CD8-positive, alpha-beta memory T cell (primary cell): ENCODE measurements at regions not wholly inside any gene's neighbourhood (a gene's known extent, or its start where the extent isn't known, plus 50 kb on each side); places are given as distances from the start of the nearest gene placed in this dataset.

Experiments used
- CTCF ChIA-PET: fragments of 350-600 bp; sonication (Branson Sonifier 250); formaldehyde crosslinking; loops from one replicate; lab custom pipeline; 2021; ENCODE audit warnings: antibody characterized with exemption; lab: Charles Lee
- POLR2A ChIA-PET: fragments of 350-600 bp; sonication (Branson Sonifier 250); formaldehyde crosslinking; loops from one replicate; lab custom pipeline; 2021; ENCODE audit warnings: antibody characterized with exemption; lab: Charles Lee
- DNase-seq, 5 donors: peaks; one replicate each; pipeline versions ENCODE4 v3.0.0 to v3.0.0-alpha.2; 2020 to 2022; ENCODE audit warnings: mixed read lengths in 1 of 5
- H3K27ac ChIP-seq: one replicate; pipeline ENCODE4 v1.7.0; 2013; ENCODE audit warnings: low read depth, mild to moderate bottlenecking, low read length, moderate library complexity
- H3K27me3 ChIP-seq: 2 replicates; pipeline ENCODE4 v1.7.0; 2013; ENCODE audit warnings: low read length, mild to moderate bottlenecking; ENCODE audit not compliant: insufficient read depth, poor library complexity, severe bottlenecking
- H3K36me3 ChIP-seq: 2 replicates; pipeline ENCODE4 v1.7.0; 2013; ENCODE audit warnings: mild to moderate bottlenecking, low read length, moderate library complexity; ENCODE audit not compliant: insufficient read depth
- H3K4me1 ChIP-seq: 2 replicates; pipeline ENCODE4 v1.7.0; 2013; ENCODE audit warnings: mild to moderate bottlenecking, low read length, moderate library complexity; ENCODE audit not compliant: insufficient read depth
- H3K4me3 ChIP-seq: 2 replicates; pipeline ENCODE4 v1.7.0; 2013; ENCODE audit warnings: mild to moderate bottlenecking, low read length
- H3K9me3 ChIP-seq: 2 replicates; pipeline ENCODE4 v1.7.0; 2013; ENCODE audit warnings: mild to moderate bottlenecking, low read length
- H3K27ac Mint-ChIP-seq, 8 donors: one replicate each; pipeline ENCODE4 v1.8.0; 2020 to 2021; ENCODE audit warnings: mixed read lengths in 8 of 8, mild to moderate bottlenecking in 6 of 8, inconsistent platforms in 3 of 8, moderate library complexity in 3 of 8
- H3K27me3 Mint-ChIP-seq, 2 donors: one replicate each; pipeline ENCODE4 v1.8.0; 2020 to 2021; ENCODE audit warnings: mixed read lengths in 2 of 2, mild to moderate bottlenecking in 1 of 2, moderate library complexity in 1 of 2
- H3K36me3 Mint-ChIP-seq, 3 donors: one replicate each; pipeline ENCODE4 v1.8.0; 2020 to 2021; ENCODE audit warnings: mixed read lengths in 3 of 3, inconsistent platforms in 1 of 3, mild to moderate bottlenecking in 1 of 3
- H3K4me1 Mint-ChIP-seq, 3 donors: one replicate each; pipeline ENCODE4 v1.8.0; 2020 to 2021; ENCODE audit warnings: mixed read lengths in 3 of 3, inconsistent platforms in 1 of 3, mild to moderate bottlenecking in 1 of 3
- H3K4me3 Mint-ChIP-seq, 7 donors: one replicate each; pipeline ENCODE4 v1.8.0; 2020 to 2021; ENCODE audit warnings: mixed read lengths in 7 of 7, mild to moderate bottlenecking in 6 of 7, moderate library complexity in 4 of 7, inconsistent platforms in 2 of 7
- H3K9me3 Mint-ChIP-seq, 5 donors: one replicate each; pipeline ENCODE4 v1.8.0; 2020 to 2022; ENCODE audit warnings: mixed read lengths in 5 of 5, mild to moderate bottlenecking in 3 of 5, moderate library complexity in 2 of 5, inconsistent platforms in 1 of 5

GRCh38 chr2:17311771-17312511 is 206.3 kb downstream of the RAD51AP2 start:
- Mint-ChIP-seq H3K36me3 (no peaks in the 10 kb centered on the region), H3K9me3 (peaks cover 0 to 9% (median 0%) of the 10 kb centered on the region in 5 donors), H3K4me1 (no peaks in the 10 kb centered on the region), H3K27me3 (peaks cover 0 to 2% of the 10 kb centered on the region in 2 donors), H3K4me3 (no peak overlapping the region), H3K27ac (no peak overlapping the region)
- CTCF ChIA-PET: no interaction called here
- no peak for DNase-seq
- no peak overlapping the region for H3K4me3 ChIP-seq
- no peaks in the 10 kb centered on the region for H3K27me3 ChIP-seq
- no peaks in the 10 kb centered on the region for H3K4me1 ChIP-seq
- no peak overlapping the region for H3K27ac ChIP-seq
- no peaks in the 10 kb centered on the region for H3K36me3 ChIP-seq
- H3K9me3 ChIP-seq: no peaks in the 10 kb centered on the region
- POLR2A ChIA-PET: no interaction called here

- Histone ChIP-seq H3K9me3 (no peaks in the 10 kb centered on the region), H3K4me3 (no peak overlapping the region), H3K4me1 (no peaks in the 10 kb centered on the region), H3K27ac (no peak overlapping the region), H3K36me3 (no peaks in the 10 kb centered on the region), H3K27me3 (no peaks in the 10 kb centered on the region)
- Mint-ChIP-seq H3K27ac (no peak overlapping the region), H3K36me3 (no peaks in the 10 kb centered on the region), H3K27me3 (peaks cover 0 to 2% of the 10 kb centered on the region in 2 donors), H3K4me3 (no peak overlapping the region), H3K4me1 (no peaks in the 10 kb centered on the region), H3K9me3 (peaks cover 0 to 9% (median 0%) of the 10 kb centered on the region in 5 donors)
- no peak for DNase-seq
- CTCF ChIA-PET: no interaction called here
- POLR2A ChIA-PET: no interaction called here
Measured at GRCh38 chr2:17311106-17311619, 207.1 kb downstream of the RAD51AP2 start.

GRCh38 chr2:17309741-17310339 is 208.4 kb downstream of the RAD51AP2 start:
- ChIA-PET POLR2A (no interaction called here), CTCF (no interaction called here)
- H3K4me3 ChIP-seq: no peak overlapping the region
- H3K27me3 ChIP-seq: no peaks in the 10 kb centered on the region
- no peak for DNase-seq
- H3K9me3 ChIP-seq: no peaks in the 10 kb centered on the region
- Mint-ChIP-seq H3K27me3 (no peaks in the 10 kb centered on the region), H3K4me1 (no peaks in the 10 kb centered on the region), H3K27ac (no peak overlapping the region), H3K9me3 (peaks cover 0 to 7% (median 0%) of the 10 kb centered on the region in 5 donors), H3K4me3 (no peak overlapping the region), H3K36me3 (no peaks in the 10 kb centered on the region)
- H3K4me1 ChIP-seq: no peaks in the 10 kb centered on the region
- H3K36me3 ChIP-seq: no peaks in the 10 kb centered on the region
- H3K27ac ChIP-seq: no peak overlapping the region

GRCh38 chr2:17309181-17309580 is 209.1 kb downstream of the RAD51AP2 start:
- H3K36me3 Mint-ChIP-seq: no peaks in the 10 kb centered on the region
- POLR2A ChIA-PET: no interaction called here
- H3K9me3 Mint-ChIP-seq: peaks cover 0 to 10% (median 0%) of the 10 kb centered on the region in 5 donors
- Histone ChIP-seq H3K4me1 (no peaks in the 10 kb centered on the region), H3K9me3 (no peaks in the 10 kb centered on the region), H3K27ac (no peak overlapping the region), H3K36me3 (no peaks in the 10 kb centered on the region), H3K27me3 (no peaks in the 10 kb centered on the region), H3K4me3 (no peak overlapping the region)
- no peak for DNase-seq
- no peaks in the 10 kb centered on the region for H3K4me1 Mint-ChIP-seq
- H3K4me3 Mint-ChIP-seq: no peak overlapping the region
- CTCF ChIA-PET: no interaction called here
- H3K27ac Mint-ChIP-seq: no peak overlapping the region
- no peaks in the 10 kb centered on the region for H3K27me3 Mint-ChIP-seq

GRCh38 chr2:17306706-17307105 is 211.5 kb downstream of the RAD51AP2 start:
- no peak overlapping the region for H3K27ac Mint-ChIP-seq
- H3K36me3 ChIP-seq: no peaks in the 10 kb centered on the region
- no peaks in the 10 kb centered on the region for H3K36me3 Mint-ChIP-seq
- H3K27ac ChIP-seq: no peak overlapping the region
- H3K9me3 Mint-ChIP-seq: peaks cover 3 to 10% (median 6%) of the 10 kb centered on the region in 5 donors
- peaks cover 3% of the 10 kb centered on the region for H3K9me3 ChIP-seq
- no peak overlapping the region for H3K4me3 ChIP-seq
- no peak overlapping the region for H3K4me3 Mint-ChIP-seq
- CTCF ChIA-PET: no interaction called here
- POLR2A ChIA-PET: no interaction called here
- H3K4me1 Mint-ChIP-seq: no peaks in the 10 kb centered on the region
- DNase-seq: no peak
- H3K4me1 ChIP-seq: no peaks in the 10 kb centered on the region
- no peaks in the 10 kb centered on the region for H3K27me3 Mint-ChIP-seq
- H3K27me3 ChIP-seq: no peaks in the 10 kb centered on the region

- H3K4me1 Mint-ChIP-seq: no peaks in the 10 kb centered on the region
- no peaks in the 10 kb centered on the region for H3K36me3 Mint-ChIP-seq
- no peak overlapping the region for H3K4me3 ChIP-seq
- peaks cover 5 to 11% (median 8%) of the 10 kb centered on the region in 5 donors for H3K9me3 Mint-ChIP-seq
- DNase-seq: no peak
- H3K4me3 Mint-ChIP-seq: no peak overlapping the region
- no peaks in the 10 kb centered on the region for H3K27me3 ChIP-seq
- no peak overlapping the region for H3K27ac Mint-ChIP-seq
- no peaks in the 10 kb centered on the region for H3K36me3 ChIP-seq
- H3K9me3 ChIP-seq: peaks cover 3% of the 10 kb centered on the region
- no peak overlapping the region for H3K27ac ChIP-seq
- POLR2A ChIA-PET: no interaction called here
- H3K4me1 ChIP-seq: no peaks in the 10 kb centered on the region
- CTCF ChIA-PET: no interaction called here
- no peaks in the 10 kb centered on the region for H3K27me3 Mint-ChIP-seq
Measured at GRCh38 chr2:17306219-17306618, 212.0 kb downstream of the RAD51AP2 start.

- no peaks in the 10 kb centered on the region for H3K36me3 Mint-ChIP-seq
- Histone ChIP-seq H3K27ac (no peak overlapping the region), H3K27me3 (no peaks in the 10 kb centered on the region), H3K9me3 (peaks cover 3% of the 10 kb centered on the region), H3K4me1 (no peaks in the 10 kb centered on the region), H3K36me3 (no peaks in the 10 kb centered on the region), H3K4me3 (no peak overlapping the region)
- H3K27ac Mint-ChIP-seq: no peak overlapping the region
- no peak overlapping the region for H3K4me3 Mint-ChIP-seq
- H3K9me3 Mint-ChIP-seq: peaks cover 6 to 11% (median 7%) of the 10 kb centered on the region in 5 donors
- H3K27me3 Mint-ChIP-seq: peaks cover 0 to 1% of the 10 kb centered on the region in 2 donors
- ChIA-PET CTCF (no interaction called here), POLR2A (no interaction called here)
- DNase-seq: no peak
- H3K4me1 Mint-ChIP-seq: no peaks in the 10 kb centered on the region
Measured at GRCh38 chr2:17303521-17303920, 214.7 kb downstream of the RAD51AP2 start.

GRCh38 chr2:17303054-17303453 is 215.2 kb downstream of the RAD51AP2 start:
- Histone ChIP-seq H3K4me1 (no peaks in the 10 kb centered on the region), H3K27ac (no peak overlapping the region), H3K4me3 (no peak overlapping the region), H3K9me3 (peaks cover 3% of the 10 kb centered on the region), H3K27me3 (no peaks in the 10 kb centered on the region), H3K36me3 (no peaks in the 10 kb centered on the region)
- Mint-ChIP-seq H3K4me1 (no peaks in the 10 kb centered on the region), H3K9me3 (peaks cover 6 to 11% (median 7%) of the 10 kb centered on the region in 5 donors), H3K27ac (no peak overlapping the region), H3K4me3 (no peak overlapping the region), H3K27me3 (peaks cover 0 to 1% of the 10 kb centered on the region in 2 donors), H3K36me3 (no peaks in the 10 kb centered on the region)
- CTCF ChIA-PET: no interaction called here
- POLR2A ChIA-PET: no interaction called here
- DNase-seq: no peak
